Breast epithelium (tissue), 4 donors: ENCODE measurements at regions not wholly inside any gene's neighbourhood (a gene's known extent, or its start where the extent isn't known, plus 50 kb on each side); places are given as distances from the start of the nearest gene placed in this dataset.

ENCODE experiments used
- DNase-seq, 2 donors: peaks; one replicate each; pipeline ENCODE4 v3.0.0-alpha.2; 2019; ENCODE audit warnings: low spot score in 2 of 2
- H3K27ac ChIP-seq, 2 donors: fragments of 200-600 bp; sonication (generic) in 1 of 2; one replicate each; pipeline ENCODE4 v1.5.1; 2016 to 2019; ENCODE audit warnings: mild to moderate bottlenecking in 1 of 2
- H3K27me3 ChIP-seq, 2 donors: fragments of 200-600 bp; sonication (generic) in 1 of 2; one replicate each; pipeline versions ENCODE4 v1.5.1 to v1.6.0; 2017 to 2019; ENCODE audit warnings: control low read depth in 1 of 2, mild to moderate bottlenecking in 1 of 2
- H3K36me3 ChIP-seq: fragments of 200-600 bp; one replicate; pipeline ENCODE4 v1.5.1; 2019
- H3K4me1 ChIP-seq, 2 donors: fragments of 200-600 bp; sonication (generic); one replicate each; pipeline ENCODE4 v1.5.1; 2016 to 2019; ENCODE audit warnings: control low read depth in 1 of 2
- H3K4me3 ChIP-seq, 3 donors: fragments of 200-600 bp; sonication (generic); 1 replicate in 2 of 3; 2 replicates in 1 of 3; pipeline ENCODE4 v1.5.1; 2016 to 2019; ENCODE audit warnings: mild to moderate bottlenecking in 3 of 3, moderate library complexity in 2 of 3
- H3K9me3 ChIP-seq, 2 donors: fragments of 200-600 bp; sonication (generic) in 1 of 2; one replicate each; pipeline ENCODE4 v1.5.1; 2016 to 2019; ENCODE audit warnings: control low read depth in 1 of 2
- POLR2A ChIP-seq: fragments of 450-650 bp; IDR thresholded peaks from one replicate; pipeline ENCODE4 v1.6.1; 2016; ENCODE audit warnings: antibody characterized with exemption, mild to moderate bottlenecking, moderate library complexity
- POLR2AphosphoS5 ChIP-seq, 3 donors: sonication (generic); formaldehyde crosslinking; IDR thresholded peaks; one replicate each; pipeline ENCODE4 v1.6.1; 2017; ENCODE audit warnings: antibody characterized with exemption in 3 of 3
- intact Hi-C: fragments of 100-400 bp; cut with DNase I; formaldehyde crosslinking; loops from one replicate; pipeline ENCODE4 v1.15.1; 2023; ENCODE audit warnings: low total_unique reads
- TF ChIP-seq, protein P1 (sequence below), 3 donors: fragments of 450-650 bp; IDR thresholded peaks; one replicate each; pipeline ENCODE4 v1.5.1; 2016 to 2017; ENCODE audit warnings: antibody characterized with exemption in 3 of 3, mild to moderate bottlenecking in 3 of 3, moderate library complexity in 3 of 3

DNA sequence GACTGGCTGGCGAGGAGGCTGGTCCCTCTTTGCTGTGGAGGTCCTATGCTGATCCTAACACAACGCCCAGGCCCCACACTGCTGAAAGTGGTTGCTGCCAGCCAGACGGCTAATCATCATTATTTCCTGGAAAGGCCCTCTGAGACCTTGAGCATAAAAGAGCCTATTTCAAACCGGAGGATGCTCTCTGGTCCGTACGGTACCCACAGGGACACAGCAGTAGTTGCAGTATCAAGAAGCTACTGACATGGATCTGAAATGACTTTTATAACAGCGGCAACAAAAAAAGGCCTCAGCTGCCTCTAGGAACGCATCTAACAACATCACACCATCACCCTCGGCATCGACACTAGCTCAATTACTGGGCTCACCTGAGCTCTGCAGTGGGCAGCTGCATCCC lies 59.1 kb upstream of the FOXB1 start:
- Histone ChIP-seq H3K4me3 (no peak overlapping the region), H3K9me3 (no peaks in the 10 kb centered on the region), H3K27ac (no peak overlapping the region), H3K4me1 (no peaks in the 10 kb centered on the region), H3K36me3 (no peaks in the 10 kb centered on the region), H3K27me3 (no peaks in the 10 kb centered on the region)
- no peak for TF ChIP-seq POLR2AphosphoS5 (IDR thresholded peaks at IDR 0.05)
- TF ChIP-seq, protein P1, sequence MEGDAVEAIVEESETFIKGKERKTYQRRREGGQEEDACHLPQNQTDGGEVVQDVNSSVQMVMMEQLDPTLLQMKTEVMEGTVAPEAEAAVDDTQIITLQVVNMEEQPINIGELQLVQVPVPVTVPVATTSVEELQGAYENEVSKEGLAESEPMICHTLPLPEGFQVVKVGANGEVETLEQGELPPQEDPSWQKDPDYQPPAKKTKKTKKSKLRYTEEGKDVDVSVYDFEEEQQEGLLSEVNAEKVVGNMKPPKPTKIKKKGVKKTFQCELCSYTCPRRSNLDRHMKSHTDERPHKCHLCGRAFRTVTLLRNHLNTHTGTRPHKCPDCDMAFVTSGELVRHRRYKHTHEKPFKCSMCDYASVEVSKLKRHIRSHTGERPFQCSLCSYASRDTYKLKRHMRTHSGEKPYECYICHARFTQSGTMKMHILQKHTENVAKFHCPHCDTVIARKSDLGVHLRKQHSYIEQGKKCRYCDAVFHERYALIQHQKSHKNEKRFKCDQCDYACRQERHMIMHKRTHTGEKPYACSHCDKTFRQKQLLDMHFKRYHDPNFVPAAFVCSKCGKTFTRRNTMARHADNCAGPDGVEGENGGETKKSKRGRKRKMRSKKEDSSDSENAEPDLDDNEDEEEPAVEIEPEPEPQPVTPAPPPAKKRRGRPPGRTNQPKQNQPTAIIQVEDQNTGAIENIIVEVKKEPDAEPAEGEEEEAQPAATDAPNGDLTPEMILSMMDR (IDR thresholded peaks at IDR 0.05) = no peak
- intact Hi-C loops = loop anchor here (1.0 kb wide), 1 partner anchor 10 kb away; no protein-coding TSS in a partner anchor
- DNase-seq = no peak

DNA sequence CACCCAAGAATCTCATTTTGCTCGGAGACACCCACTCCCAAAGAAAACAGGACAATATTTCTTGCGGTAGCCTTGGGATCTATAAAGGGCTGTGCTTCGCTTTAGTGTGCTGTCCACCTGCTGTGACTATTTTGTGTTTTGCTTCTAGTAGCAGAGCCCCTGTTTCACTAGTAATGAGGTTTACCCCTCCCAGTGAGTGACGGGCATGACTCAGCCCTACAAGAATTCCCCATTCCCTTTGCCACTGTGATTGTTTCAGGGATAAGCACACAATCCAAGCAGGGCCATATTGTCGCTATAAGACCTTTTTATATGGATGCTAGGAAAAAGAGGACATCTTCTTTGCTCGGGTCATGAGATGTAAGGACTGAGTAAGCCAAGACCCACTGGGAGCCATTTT lies 62.5 kb upstream of the FOXB1 start:
- Histone ChIP-seq H3K4me3 (no peak overlapping the region), H3K27me3 (peaks cover 0 to 15% of the 10 kb centered on the region in 2 donors), H3K36me3 (no peaks in the 10 kb centered on the region), H3K9me3 (no peaks in the 10 kb centered on the region), H3K4me1 (no peaks in the 10 kb centered on the region), H3K27ac (no peak overlapping the region)
- TF ChIP-seq, protein P1 (IDR thresholded peaks at IDR 0.05) = no peak
- no peak for TF ChIP-seq POLR2AphosphoS5 (IDR thresholded peaks at IDR 0.05)
- TF ChIP-seq POLR2A = no peak
- DNase-seq = no peak
- intact Hi-C loops = no loop called here

- intact Hi-C loops = no loop called here
Observed at GRCh38 chr15:59940928-59941327, 63.2 kb upstream of the FOXB1 start.

DNA sequence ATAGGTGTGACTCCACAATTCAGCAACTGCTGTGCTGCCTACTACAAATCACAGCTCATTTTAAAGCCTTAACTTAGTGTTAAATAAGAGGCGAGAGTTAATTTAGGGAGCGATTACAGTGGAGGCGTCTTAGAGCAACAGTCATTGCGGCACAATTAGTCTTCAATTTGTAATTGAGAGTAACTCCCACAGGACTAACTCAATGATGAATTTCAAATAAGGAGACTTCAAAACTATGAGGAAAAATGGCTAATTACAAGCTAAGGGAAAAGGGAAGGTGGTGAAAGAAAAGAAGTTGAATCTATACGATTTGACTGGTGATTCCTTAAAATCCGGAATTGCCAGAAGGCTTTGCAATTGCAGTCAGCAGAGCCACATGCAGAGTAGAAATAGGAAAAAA lies 63.7 kb upstream of the FOXB1 start:
- Histone ChIP-seq H3K4me1 (no peaks in the 10 kb centered on the region), H3K9me3 (no peaks in the 10 kb centered on the region), H3K27me3 (peaks cover 0 to 24% of the 10 kb centered on the region in 2 donors), H3K27ac (no peak overlapping the region), H3K36me3 (no peaks in the 10 kb centered on the region), H3K4me3 (no peak overlapping the region)
- no peak for DNase-seq
- intact Hi-C loops = no loop called here
- TF ChIP-seq, protein P1 (IDR thresholded peaks at IDR 0.05) = no peak
- no peak for TF ChIP-seq POLR2AphosphoS5 (IDR thresholded peaks at IDR 0.05)
- TF ChIP-seq POLR2A = no peak

More at GRCh38 chr15:59940928-59941327, 63.2 kb upstream of the FOXB1 start:
- Histone ChIP-seq H3K36me3 (no peaks in the 10 kb centered on the region), H3K27me3 (peaks cover 0 to 22% of the 10 kb centered on the region in 2 donors), H3K4me1 (no peaks in the 10 kb centered on the region), H3K4me3 (no peak overlapping the region), H3K27ac (no peak overlapping the region), H3K9me3 (no peaks in the 10 kb centered on the region)
- DNase-seq = no peak
- TF ChIP-seq POLR2A (no peak), POLR2AphosphoS5 (IDR thresholded peaks at IDR 0.05) (no peak)
- TF ChIP-seq, protein P1 (IDR thresholded peaks at IDR 0.05) = no peak

- Histone ChIP-seq H3K27me3 (peaks cover 0 to 31% of the 10 kb centered on the region in 2 donors), H3K27ac (no peak overlapping the region), H3K36me3 (no peaks in the 10 kb centered on the region), H3K4me3 (no peak overlapping the region), H3K9me3 (no peaks in the 10 kb centered on the region), H3K4me1 (no peaks in the 10 kb centered on the region)
- intact Hi-C loops = no loop called here
- DNase-seq = no peak
- no peak for TF ChIP-seq POLR2A
- TF ChIP-seq, protein P1 (IDR thresholded peaks at IDR 0.05) = no peak
- TF ChIP-seq POLR2AphosphoS5 (IDR thresholded peaks at IDR 0.05) = no peak
Observed at GRCh38 chr15:59936741-59937140, 67.4 kb upstream of the FOXB1 start.
